ENCODE measurements at regions not wholly inside any gene's neighbourhood (a gene's known extent, or its start where the extent isn't known, plus 50 kb on each side); places are given as distances from the start of the nearest gene placed in this dataset.

DNA sequence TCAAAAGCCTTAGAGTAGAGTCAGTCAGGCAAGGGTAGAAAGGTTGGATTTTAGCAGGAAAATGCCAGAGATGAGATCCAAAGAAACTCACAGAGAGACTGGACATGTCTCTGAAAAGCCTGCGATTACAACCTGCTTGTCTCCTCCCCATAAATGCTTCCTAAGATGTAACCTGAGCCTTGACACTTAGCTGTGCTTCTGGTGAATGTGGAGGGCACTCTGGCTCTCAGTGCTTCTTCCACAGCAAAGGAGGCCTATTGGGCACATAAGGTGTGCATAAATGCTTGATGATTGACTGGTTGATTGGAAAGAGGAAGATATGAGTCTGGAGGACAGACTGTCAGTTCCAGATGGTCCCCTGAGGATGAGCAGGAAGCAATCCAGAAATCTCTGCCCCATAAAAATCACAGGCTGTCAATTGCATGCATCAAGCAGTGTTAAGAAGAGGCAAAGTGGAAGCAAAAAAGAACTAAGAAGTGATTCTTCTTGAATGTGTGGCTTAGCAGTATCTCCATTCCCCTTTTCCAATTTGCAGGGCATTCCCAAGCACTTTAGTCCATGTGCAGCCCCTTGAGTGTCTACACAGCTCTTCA is 236.2 kb upstream of the RRP15 start (continued):
- TF ChIP-seq DPF2 (IDR thresholded peaks at IDR 0.05) (no peak), CHD4 (IDR thresholded peaks at IDR 0.05) (no peak), EGR1 (IDR thresholded peaks at IDR 0.05; ENCODE audit: borderline replicate concordance in 1 of 2, low read depth in 2 of 2, low read length in 2 of 2) (no peak), NRF1 (conservative IDR thresholded peaks at IDR 0.05; ENCODE audit: low read depth, low read length) (no peak), KDM1A (IDR thresholded peaks at IDR 0.05; ENCODE audit: borderline replicate concordance) (no peak), GABPA (IDR thresholded peaks at IDR 0.05; ENCODE audit: low read depth) (no peak)
- TF ChIP-seq, protein P1, sequence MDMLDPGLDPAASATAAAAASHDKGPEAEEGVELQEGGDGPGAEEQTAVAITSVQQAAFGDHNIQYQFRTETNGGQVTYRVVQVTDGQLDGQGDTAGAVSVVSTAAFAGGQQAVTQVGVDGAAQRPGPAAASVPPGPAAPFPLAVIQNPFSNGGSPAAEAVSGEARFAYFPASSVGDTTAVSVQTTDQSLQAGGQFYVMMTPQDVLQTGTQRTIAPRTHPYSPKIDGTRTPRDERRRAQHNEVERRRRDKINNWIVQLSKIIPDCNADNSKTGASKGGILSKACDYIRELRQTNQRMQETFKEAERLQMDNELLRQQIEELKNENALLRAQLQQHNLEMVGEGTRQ (IDR thresholded peaks at IDR 0.05; ENCODE audit: borderline replicate concordance, low read depth, low read length), result no peak
- TF ChIP-seq, protein P2, sequence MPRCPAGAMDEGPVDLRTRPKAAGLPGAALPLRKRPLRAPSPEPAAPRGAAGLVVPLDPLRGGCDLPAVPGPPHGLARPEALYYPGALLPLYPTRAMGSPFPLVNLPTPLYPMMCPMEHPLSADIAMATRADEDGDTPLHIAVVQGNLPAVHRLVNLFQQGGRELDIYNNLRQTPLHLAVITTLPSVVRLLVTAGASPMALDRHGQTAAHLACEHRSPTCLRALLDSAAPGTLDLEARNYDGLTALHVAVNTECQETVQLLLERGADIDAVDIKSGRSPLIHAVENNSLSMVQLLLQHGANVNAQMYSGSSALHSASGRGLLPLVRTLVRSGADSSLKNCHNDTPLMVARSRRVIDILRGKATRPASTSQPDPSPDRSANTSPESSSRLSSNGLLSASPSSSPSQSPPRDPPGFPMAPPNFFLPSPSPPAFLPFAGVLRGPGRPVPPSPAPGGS (IDR thresholded peaks at IDR 0.05; ENCODE audit: borderline replicate concordance, insufficient read depth, low read depth, low read length, poor library complexity, severe bottlenecking), result no peak

DNA sequence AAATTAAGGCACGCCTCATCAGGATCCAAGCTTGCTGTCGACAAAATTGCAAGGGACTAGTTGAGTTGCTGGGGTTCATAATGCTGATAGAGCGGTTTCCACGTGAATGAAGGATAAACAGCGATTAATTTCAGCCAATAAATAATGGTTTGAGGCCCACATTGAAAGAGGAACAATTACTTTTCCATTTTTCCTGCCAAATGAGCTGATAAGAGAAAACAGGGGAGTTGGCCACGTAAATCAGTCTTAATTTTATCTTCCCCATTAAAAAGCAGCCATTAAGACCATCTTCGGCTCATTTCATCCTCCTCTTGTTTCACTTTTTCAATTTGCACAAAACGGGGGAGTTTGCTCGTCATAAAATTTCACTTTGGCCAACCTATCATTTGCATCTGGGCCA is 235.5 kb upstream of the RRP15 start:
- ChIA-PET RAD21 (ENCODE audit: unreplicated experiment) (no interaction called here), POLR2A (no interaction called here), SMC1A (ENCODE audit: uncharacterized antibody, unreplicated experiment) (no interaction called here), CTCF (no interaction called here)
- in situ Hi-C loops (cut with MboI) (no loop called here), intact Hi-C loops (cut with micrococcal nuclease; ENCODE audit: unreplicated experiment) (no loop called here)
- H3K36me3 ChIP-seq (ENCODE audit: control insufficient read depth in 2 of 2, insufficient read depth in 2 of 2, low read length in 1 of 2), result no peaks in the 10 kb centered on the region
- no peaks in the 10 kb centered on the region for H3K27me3 ChIP-seq (replicated peaks in 1 of 2; ENCODE audit: control insufficient read depth in 2 of 2, insufficient read depth in 2 of 2, low read length in 1 of 2)
- no peak for DNase-seq (ENCODE audit: low read depth, low spot score)
- no TSS peak for BruUV-seq (replicated peaks)
- WGBS (ENCODE audit: insufficient coverage, insufficient replicate concordance, low lambda C conversion rate, missing lambda C conversion rate), result 1% methylated on average over 9 of the region's 9 CpGs
- H2AFZ ChIP-seq (ENCODE audit: control insufficient read depth, low read depth, low read length), result no peak overlapping the region
- no peak overlapping the region for H3K4me3 ChIP-seq
- no peak overlapping the region for H3K9ac ChIP-seq (ENCODE audit: control insufficient read depth, insufficient read depth, low read length)
- no peaks in the 10 kb centered on the region for H3K9me3 ChIP-seq (replicated peaks; ENCODE audit: control insufficient read depth, insufficient read depth, low read length)
- FAIRE-seq, result no peak
- H3K4me2 ChIP-seq (ENCODE audit: control insufficient read depth, insufficient read depth), result no peak overlapping the region
- no peak overlapping the region for H3K27ac ChIP-seq (ENCODE audit: control insufficient read depth, insufficient read depth)
- no peaks in the 10 kb centered on the region for H3K4me1 ChIP-seq (ENCODE audit: control insufficient read depth, insufficient read depth, low read length)
- no peaks in the 10 kb centered on the region for H4K20me1 ChIP-seq (ENCODE audit: control insufficient read depth, insufficient read depth)
- no peaks in the 10 kb centered on the region for H3K79me2 ChIP-seq (ENCODE audit: control insufficient read depth, insufficient read depth, low read length)
- no peak for ATAC-seq
- TF ChIP-seq, protein P3, sequence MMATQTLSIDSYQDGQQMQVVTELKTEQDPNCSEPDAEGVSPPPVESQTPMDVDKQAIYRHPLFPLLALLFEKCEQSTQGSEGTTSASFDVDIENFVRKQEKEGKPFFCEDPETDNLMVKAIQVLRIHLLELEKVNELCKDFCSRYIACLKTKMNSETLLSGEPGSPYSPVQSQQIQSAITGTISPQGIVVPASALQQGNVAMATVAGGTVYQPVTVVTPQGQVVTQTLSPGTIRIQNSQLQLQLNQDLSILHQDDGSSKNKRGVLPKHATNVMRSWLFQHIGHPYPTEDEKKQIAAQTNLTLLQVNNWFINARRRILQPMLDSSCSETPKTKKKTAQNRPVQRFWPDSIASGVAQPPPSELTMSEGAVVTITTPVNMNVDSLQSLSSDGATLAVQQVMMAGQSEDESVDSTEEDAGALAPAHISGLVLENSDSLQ (IDR thresholded peaks at IDR 0.05), result no peak
- TF ChIP-seq TCF7 (IDR thresholded peaks at IDR 0.05; ENCODE audit: borderline replicate concordance) (no peak), SRF (IDR thresholded peaks at IDR 0.05; ENCODE audit: low read depth in 2 of 2, low read length in 2 of 2) (no peak), PML (IDR thresholded peaks at IDR 0.05; ENCODE audit: low read length) (no peak), TCF12 (IDR thresholded peaks at IDR 0.05; ENCODE audit: low read depth, low read length) (no peak)
- TF ChIP-seq, protein P2 (IDR thresholded peaks at IDR 0.05; ENCODE audit: borderline replicate concordance, insufficient read depth, low read depth, low read length, poor library complexity, severe bottlenecking), result no peak
- TF ChIP-seq, protein P4, sequence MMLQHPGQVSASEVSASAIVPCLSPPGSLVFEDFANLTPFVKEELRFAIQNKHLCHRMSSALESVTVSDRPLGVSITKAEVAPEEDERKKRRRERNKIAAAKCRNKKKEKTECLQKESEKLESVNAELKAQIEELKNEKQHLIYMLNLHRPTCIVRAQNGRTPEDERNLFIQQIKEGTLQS (IDR thresholded peaks at IDR 0.05; ENCODE audit: borderline replicate concordance, extremely low read depth, low read depth, low read length), result no peak
